Kidney (tissue), 13 donors: ENCODE measurements at regions not wholly inside any gene's neighbourhood (a gene's known extent, or its start where the extent isn't known, plus 50 kb on each side); places are given as distances from the start of the nearest gene placed in this dataset.
"Not testable (repeated sequence)": the region's sequence is repeated elsewhere in the genome, so short reads cannot be mapped to it uniquely, and the experiment has no call there.

Experiments
- DNase-seq, 5 donors: peaks; one replicate each; pipeline ENCODE4 v3.0.0-alpha.2; 2013 to 2020
- FAIRE-seq: peaks from 2 replicates; lab custom pipeline; 2012; peaks lifted over from hg19 to GRCh38; lab: Jason Lieb, UNC
- H3K27ac ChIP-seq, 2 donors: one replicate each; pipeline ENCODE4 v1.7.0; 2013; ENCODE audit warnings: low read depth in 2 of 2, low read length in 2 of 2, inconsistent platforms in 1 of 2
- H3K27me3 ChIP-seq: one replicate; pipeline ENCODE4 v1.7.1; 2013; ENCODE audit warnings: low read length, inconsistent platforms; ENCODE audit not compliant: control insufficient read depth, insufficient read depth
- H3K36me3 ChIP-seq, 3 donors: one replicate each; pipeline versions ENCODE4 v1.7.0 to v1.7.1; 2013; ENCODE audit warnings: low read length in 3 of 3, control low read depth in 1 of 3, inconsistent platforms in 1 of 3; ENCODE audit not compliant: insufficient read depth in 3 of 3, control insufficient read depth in 2 of 3
- H3K4me1 ChIP-seq, 3 donors: one replicate each; pipeline versions ENCODE4 v1.7.0 to v1.7.1; 2013; ENCODE audit warnings: low read length in 3 of 3, inconsistent platforms in 1 of 3, low read depth in 1 of 3; ENCODE audit not compliant: control insufficient read depth in 2 of 3, insufficient read depth in 2 of 3
- H3K4me3 ChIP-seq, 3 donors: one replicate each; pipeline versions ENCODE4 v1.7.0 to v1.8.1; 2013; ENCODE audit warnings: low read length in 3 of 3, control low read depth in 1 of 3, inconsistent platforms in 1 of 3
- H3K9ac ChIP-seq, 3 donors: one replicate each; pipeline versions ENCODE4 v1.7.0 to v1.7.1; 2013; ENCODE audit warnings: low read length in 3 of 3, control low read depth in 1 of 3, inconsistent platforms in 1 of 3
- H3K9me3 ChIP-seq, 3 donors: one replicate each; pipeline versions ENCODE4 v1.7.0 to v1.7.1; 2013; ENCODE audit warnings: low read length in 3 of 3, control low read depth in 1 of 3, inconsistent platforms in 1 of 3; ENCODE audit not compliant: control insufficient read depth in 2 of 3, insufficient read depth in 1 of 3
- CTCF ChIP-seq: IDR thresholded peaks from 3 replicates; pipeline ENCODE4 v1.5.1; 2012; ENCODE audit warnings: mild to moderate bottlenecking, moderate library complexity, borderline replicate concordance; ENCODE audit not compliant: insufficient read depth; ENCODE audit errors: extremely low read depth
- intact Hi-C: fragments of 100-400 bp; cut with DNase I; formaldehyde crosslinking; loops from one replicate; pipeline ENCODE4 v1.11.1; 2022
- donor health status: control.
- donor health status: control.
- donor health status: control.
- donor health status: control.
- donor health status: control.
- donor health status: DM: yes; HTN: yes; CAD: no.
- donor health status: Normal renal cell carcinoma (clear cell type).

DNA sequence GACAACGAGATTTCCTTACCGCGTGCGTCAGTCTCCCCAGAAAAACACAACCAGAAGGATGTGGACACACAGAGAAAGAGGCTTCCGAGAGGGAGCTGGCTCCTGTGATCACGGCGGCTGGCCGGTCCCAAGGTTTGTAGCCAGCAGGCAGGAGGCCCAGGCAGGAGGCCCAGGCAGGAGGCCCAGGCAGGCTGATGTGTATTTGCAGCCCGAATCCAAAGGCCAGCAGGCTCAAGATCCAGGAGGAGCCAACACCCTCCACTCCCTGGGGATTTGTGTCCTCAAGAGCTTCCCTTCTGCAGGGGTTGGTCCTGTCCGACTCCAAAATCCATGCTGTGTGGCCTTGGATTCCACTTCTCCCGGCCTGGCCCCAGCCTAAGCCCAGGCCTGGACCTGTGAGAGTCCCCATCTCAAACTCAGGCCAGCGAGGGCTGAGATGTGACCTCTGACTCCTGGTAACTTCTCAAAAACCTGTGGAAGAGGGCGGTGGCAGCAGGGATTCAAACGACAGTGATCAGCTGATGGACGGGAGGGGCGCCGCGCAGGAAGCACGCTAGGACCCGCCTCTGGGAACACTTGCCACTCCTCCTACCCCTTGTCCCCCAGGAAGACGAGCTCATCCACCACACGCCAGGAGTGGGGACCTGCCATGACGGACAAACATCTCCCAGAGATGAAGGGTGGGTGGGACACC is 75.0 kb upstream of the PPP1R26 start:
- Histone ChIP-seq H3K36me3 (no peaks in the 10 kb centered on the region), H3K27me3 (no peaks in the 10 kb centered on the region), H3K4me3 (no peak overlapping the region), H3K9me3 (no peaks in the 10 kb centered on the region), H3K4me1 (no peaks in the 10 kb centered on the region), H3K27ac (no peak overlapping the region), H3K9ac (no peak overlapping the region)
- DNase-seq (peak in 1 of 5 donors; percentile 54), FAIRE-seq (no peak)
- intact Hi-C loops = no loop called here
- TF ChIP-seq CTCF = no peak

DNA sequence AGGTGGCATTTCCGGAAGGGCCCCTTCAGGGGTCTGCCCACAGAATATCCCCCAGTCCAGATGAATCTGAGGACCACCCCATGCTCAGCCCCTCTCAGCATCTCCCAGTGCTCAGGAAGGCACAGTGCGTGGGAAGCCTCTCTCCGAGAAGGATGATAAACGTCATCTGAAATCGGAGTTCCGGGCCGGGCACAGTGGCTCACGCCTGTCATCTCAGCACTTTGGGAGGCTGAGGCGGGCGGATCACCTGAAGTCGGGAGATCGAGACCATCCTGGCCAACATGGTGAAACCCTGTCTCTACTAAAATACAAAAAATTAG is 74.5 kb upstream of the PPP1R26 start:
- H3K36me3 ChIP-seq, H3K9ac ChIP-seq, H3K27ac ChIP-seq, FAIRE-seq, H3K4me3 ChIP-seq, H3K27me3 ChIP-seq, intact Hi-C loops, H3K9me3 ChIP-seq, H3K4me1 ChIP-seq: not testable (repeated sequence)
- DNase-seq = peak in 1 of 5 donors; percentile 54

DNA sequence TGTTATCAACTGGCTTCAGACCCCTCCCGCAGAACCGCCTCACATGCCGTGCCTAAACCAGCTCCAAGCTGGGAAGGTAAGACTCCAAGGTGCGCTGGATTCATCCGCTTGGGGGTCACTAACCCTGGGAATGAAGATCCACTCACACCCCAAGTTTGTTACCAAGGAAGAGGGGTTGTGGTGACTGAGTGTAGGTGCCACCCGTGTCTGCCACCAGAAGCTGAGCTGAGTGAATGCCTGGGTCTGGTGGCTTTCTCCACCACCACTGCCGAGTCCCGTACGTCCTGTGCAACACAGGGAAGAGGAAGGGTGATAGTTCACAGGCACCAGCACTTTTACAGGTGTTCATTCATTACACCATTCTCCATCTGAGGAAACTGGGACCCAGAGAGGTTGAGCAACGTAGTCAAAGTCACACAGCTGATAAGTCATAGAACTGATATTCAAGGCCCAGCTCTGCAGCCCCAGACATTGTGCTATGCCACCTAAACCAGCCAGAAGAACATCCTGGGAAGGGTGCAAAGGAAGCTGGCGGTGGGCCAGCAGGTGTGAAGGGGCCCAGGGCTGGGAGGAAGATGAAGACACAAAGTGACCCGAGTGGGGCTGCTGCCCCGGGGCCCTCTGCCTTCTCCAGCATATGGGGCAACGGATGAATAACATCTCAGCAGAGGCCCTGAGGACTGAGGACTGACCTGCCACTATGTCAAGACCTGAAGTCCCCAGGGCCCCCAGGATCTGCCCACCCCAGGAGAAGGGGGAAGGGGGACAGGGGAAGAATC is 70.9 kb upstream of the PPP1R26 start:
- Histone ChIP-seq H3K4me3 (no peak overlapping the region), H3K36me3 (no peaks in the 10 kb centered on the region), H3K27me3 (no peaks in the 10 kb centered on the region), H3K9ac (no peak overlapping the region), H3K4me1 (no peaks in the 10 kb centered on the region), H3K27ac (no peak overlapping the region), H3K9me3 (no peaks in the 10 kb centered on the region)
- TF ChIP-seq CTCF = no peak
- intact Hi-C loops = no loop called here
- FAIRE-seq = no peak
- no peak for DNase-seq
